H4 (cell line): ENCODE measurements at regions not wholly inside any gene's neighbourhood (a gene's known extent, or its start where the extent isn't known, plus 50 kb on each side); places are given as distances from the start of the nearest gene placed in this dataset.

Source experiments
- DNase-seq: peaks from one replicate; pipeline ENCODE4 v3.0.0-alpha.2; 2015; ENCODE audit warnings: low spot score

- DNase-seq: no peak
These were observed 1625.6 kb upstream of the ACO1 start for GRCh38 chr9:30758726-30759446.

- DNase-seq: no peak
These were observed 1619.1 kb upstream of the ACO1 start for GRCh38 chr9:30765318-30765717.

GRCh38 chr9:30771163-30771708 lies 1613.2 kb upstream of the ACO1 start:
- DNase-seq: no peak

GRCh38 chr9:30771760-30772159 lies 1612.7 kb upstream of the ACO1 start:
- no peak for DNase-seq

GRCh38 chr9:30773427-30773826 lies 1611.0 kb upstream of the ACO1 start:
- DNase-seq: no peak

GRCh38 chr9:30774326-30774725 lies 1610.1 kb upstream of the ACO1 start:
- peak; percentile 53 for DNase-seq

- DNase-seq: no peak
These were observed 1609.2 kb upstream of the ACO1 start for GRCh38 chr9:30775236-30775635.

- peak; percentile 15 for DNase-seq
These were observed 1587.7 kb upstream of the ACO1 start for GRCh38 chr9:30796764-30797163.

GRCh38 chr9:30799527-30800101 lies 1584.8 kb upstream of the ACO1 start:
- no peak for DNase-seq

GRCh38 chr9:30800421-30800820 lies 1584.0 kb upstream of the ACO1 start:
- no peak for DNase-seq

- DNase-seq: no peak
These were observed 1571.6 kb upstream of the ACO1 start for GRCh38 chr9:30812821-30813220.

- DNase-seq: no peak
These were observed 1568.9 kb upstream of the ACO1 start for GRCh38 chr9:30815585-30815984.

GRCh38 chr9:30845136-30845535 lies 1539.3 kb upstream of the ACO1 start:
- no peak for DNase-seq

- no peak for DNase-seq
These were observed 1537.8 kb upstream of the ACO1 start for GRCh38 chr9:30846651-30847050.

- DNase-seq: no peak
These were observed 1532.8 kb upstream of the ACO1 start for GRCh38 chr9:30851600-30851999.

- no peak for DNase-seq
These were observed 1483.7 kb upstream of the ACO1 start for GRCh38 chr9:30900706-30901105.

- DNase-seq: no peak
These were observed 1471.1 kb upstream of the ACO1 start for GRCh38 chr9:30913331-30913730.

- no peak for DNase-seq
These were observed 1469.0 kb upstream of the ACO1 start for GRCh38 chr9:30915451-30915850.

- DNase-seq: no peak
These were observed 1459.3 kb upstream of the ACO1 start for GRCh38 chr9:30925126-30925525.

GRCh38 chr9:30925635-30926034 lies 1458.8 kb upstream of the ACO1 start:
- peak; percentile 20 for DNase-seq

- no peak for DNase-seq
These were observed 1456.4 kb upstream of the ACO1 start for GRCh38 chr9:30928045-30928444.

- DNase-seq: peak; percentile 17
These were observed 1452.2 kb upstream of the ACO1 start for GRCh38 chr9:30932226-30932625.

- no peak for DNase-seq
These were observed 1448.7 kb upstream of the ACO1 start for GRCh38 chr9:30935730-30936129.

GRCh38 chr9:30937106-30937505 lies 1447.3 kb upstream of the ACO1 start:
- no peak for DNase-seq
